GM12878 (cell line): ENCODE measurements at regions not wholly inside any gene's neighbourhood (a gene's known extent, or its start where the extent isn't known, plus 50 kb on each side); places are given as distances from the start of the nearest gene placed in this dataset.

Experiments
- ATF7 ChIP-seq: fragments of 450-650 bp; IDR thresholded peaks from 2 replicates; pipeline ENCODE4 v1.6.1; 2016; ENCODE audit warnings: low read depth, mild to moderate bottlenecking
- BCL11A ChIP-seq: IDR thresholded peaks from 2 replicates; pipeline ENCODE4 v1.6.1; 2011; ENCODE audit warnings: low read depth, low read length
- KLF5 ChIP-seq: fragments of 450-650 bp; IDR thresholded peaks from 2 replicates; pipeline ENCODE4 v1.6.1; 2014; ENCODE audit warnings: mild to moderate bottlenecking; ENCODE audit not compliant: partially characterized antibody
- MTA3 ChIP-seq: IDR thresholded peaks from 2 replicates; pipeline ENCODE4 v1.6.1; 2012; ENCODE audit warnings: low read length, inconsistent platforms, borderline replicate concordance
- MYC ChIP-seq: IDR thresholded peaks from 2 replicates; pipeline ENCODE4 v1.6.1; 2011; ENCODE audit warnings: mild to moderate bottlenecking, low read length, moderate library complexity, inconsistent platforms; ENCODE audit not compliant: insufficient read depth, insufficient replicate concordance, insufficient read length, severe bottlenecking
- PAX8 ChIP-seq: fragments of 450-650 bp; IDR thresholded peaks from 2 replicates; pipeline ENCODE4 v1.6.1; 2017; ENCODE audit warnings: mild to moderate bottlenecking, moderate library complexity
- STAT1 ChIP-seq: fragments of 450-650 bp; conservative IDR thresholded peaks from 2 replicates; pipeline ENCODE4 v1.6.1; 2014; ENCODE audit warnings: antibody characterized with exemption, mild to moderate bottlenecking
- ZNF274 ChIP-seq: IDR thresholded peaks from one replicate; pipeline ENCODE4 v1.8.0; 2011; ENCODE audit not compliant: insufficient read length, insufficient read depth
- TF ChIP-seq, protein P1 (sequence below): fragments of 450-650 bp; IDR thresholded peaks from 2 replicates; pipeline ENCODE4 v1.6.1; 2017; ENCODE audit warnings: low read depth, mild to moderate bottlenecking, moderate library complexity
- TF ChIP-seq, protein P2 (sequence below): fragments of 450-650 bp; IDR thresholded peaks from 2 replicates; pipeline ENCODE4 v1.6.1; 2017; ENCODE audit warnings: mild to moderate bottlenecking, moderate library complexity
- TF ChIP-seq, protein P3 (sequence below): IDR thresholded peaks from 2 replicates; pipeline ENCODE4 v1.6.1; 2012; ENCODE audit warnings: mild to moderate bottlenecking, low read depth, low read length
- TF ChIP-seq, protein P4 (sequence below): fragments of 450-650 bp; IDR thresholded peaks from 2 replicates; pipeline ENCODE4 v1.6.1; 2017; ENCODE audit warnings: antibody characterized with exemption, mild to moderate bottlenecking, moderate library complexity

DNA sequence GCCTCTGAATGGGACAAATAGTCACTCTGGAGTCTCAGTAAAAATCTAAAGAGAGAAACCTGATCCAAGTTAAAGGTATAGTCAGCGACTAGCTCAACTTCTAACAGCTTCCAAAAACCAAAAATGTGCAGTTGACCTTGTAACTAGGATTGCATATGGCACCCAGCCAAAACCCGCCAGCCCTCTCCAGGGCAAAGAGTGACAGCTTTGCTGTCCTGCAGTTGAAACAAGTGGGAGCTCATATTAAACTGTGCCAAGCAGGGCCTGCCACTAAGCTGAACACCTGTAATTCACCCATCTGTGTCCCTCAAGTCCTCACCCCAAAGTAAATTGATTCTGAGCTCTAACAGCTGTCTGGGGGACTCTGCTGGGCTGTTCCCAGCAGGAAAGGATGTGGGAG is 695.3 kb downstream of the MAFB start (continued):
- TF ChIP-seq, protein P1, sequence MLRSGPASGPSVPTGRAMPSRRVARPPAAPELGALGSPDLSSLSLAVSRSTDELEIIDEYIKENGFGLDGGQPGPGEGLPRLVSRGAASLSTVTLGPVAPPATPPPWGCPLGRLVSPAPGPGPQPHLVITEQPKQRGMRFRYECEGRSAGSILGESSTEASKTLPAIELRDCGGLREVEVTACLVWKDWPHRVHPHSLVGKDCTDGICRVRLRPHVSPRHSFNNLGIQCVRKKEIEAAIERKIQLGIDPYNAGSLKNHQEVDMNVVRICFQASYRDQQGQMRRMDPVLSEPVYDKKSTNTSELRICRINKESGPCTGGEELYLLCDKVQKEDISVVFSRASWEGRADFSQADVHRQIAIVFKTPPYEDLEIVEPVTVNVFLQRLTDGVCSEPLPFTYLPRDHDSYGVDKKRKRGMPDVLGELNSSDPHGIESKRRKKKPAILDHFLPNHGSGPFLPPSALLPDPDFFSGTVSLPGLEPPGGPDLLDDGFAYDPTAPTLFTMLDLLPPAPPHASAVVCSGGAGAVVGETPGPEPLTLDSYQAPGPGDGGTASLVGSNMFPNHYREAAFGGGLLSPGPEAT: no peak
- TF ChIP-seq KLF5: no peak
- TF ChIP-seq, protein P2, sequence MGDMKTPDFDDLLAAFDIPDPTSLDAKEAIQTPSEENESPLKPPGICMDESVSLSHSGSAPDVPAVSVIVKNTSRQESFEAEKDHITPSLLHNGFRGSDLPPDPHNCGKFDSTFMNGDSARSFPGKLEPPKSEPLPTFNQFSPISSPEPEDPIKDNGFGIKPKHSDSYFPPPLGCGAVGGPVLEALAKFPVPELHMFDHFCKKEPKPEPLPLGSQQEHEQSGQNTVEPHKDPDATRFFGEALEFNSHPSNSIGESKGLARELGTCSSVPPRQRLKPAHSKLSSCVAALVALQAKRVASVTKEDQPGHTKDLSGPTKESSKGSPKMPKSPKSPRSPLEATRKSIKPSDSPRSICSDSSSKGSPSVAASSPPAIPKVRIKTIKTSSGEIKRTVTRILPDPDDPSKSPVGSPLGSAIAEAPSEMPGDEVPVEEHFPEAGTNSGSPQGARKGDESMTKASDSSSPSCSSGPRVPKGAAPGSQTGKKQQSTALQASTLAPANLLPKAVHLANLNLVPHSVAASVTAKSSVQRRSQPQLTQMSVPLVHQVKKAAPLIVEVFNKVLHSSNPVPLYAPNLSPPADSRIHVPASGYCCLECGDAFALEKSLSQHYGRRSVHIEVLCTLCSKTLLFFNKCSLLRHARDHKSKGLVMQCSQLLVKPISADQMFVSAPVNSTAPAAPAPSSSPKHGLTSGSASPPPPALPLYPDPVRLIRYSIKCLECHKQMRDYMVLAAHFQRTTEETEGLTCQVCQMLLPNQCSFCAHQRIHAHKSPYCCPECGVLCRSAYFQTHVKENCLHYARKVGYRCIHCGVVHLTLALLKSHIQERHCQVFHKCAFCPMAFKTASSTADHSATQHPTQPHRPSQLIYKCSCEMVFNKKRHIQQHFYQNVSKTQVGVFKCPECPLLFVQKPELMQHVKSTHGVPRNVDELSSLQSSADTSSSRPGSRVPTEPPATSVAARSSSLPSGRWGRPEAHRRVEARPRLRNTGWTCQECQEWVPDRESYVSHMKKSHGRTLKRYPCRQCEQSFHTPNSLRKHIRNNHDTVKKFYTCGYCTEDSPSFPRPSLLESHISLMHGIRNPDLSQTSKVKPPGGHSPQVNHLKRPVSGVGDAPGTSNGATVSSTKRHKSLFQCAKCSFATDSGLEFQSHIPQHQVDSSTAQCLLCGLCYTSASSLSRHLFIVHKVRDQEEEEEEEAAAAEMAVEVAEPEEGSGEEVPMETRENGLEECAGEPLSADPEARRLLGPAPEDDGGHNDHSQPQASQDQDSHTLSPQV: no peak
- no peak for TF ChIP-seq ATF7
- TF ChIP-seq, protein P3, sequence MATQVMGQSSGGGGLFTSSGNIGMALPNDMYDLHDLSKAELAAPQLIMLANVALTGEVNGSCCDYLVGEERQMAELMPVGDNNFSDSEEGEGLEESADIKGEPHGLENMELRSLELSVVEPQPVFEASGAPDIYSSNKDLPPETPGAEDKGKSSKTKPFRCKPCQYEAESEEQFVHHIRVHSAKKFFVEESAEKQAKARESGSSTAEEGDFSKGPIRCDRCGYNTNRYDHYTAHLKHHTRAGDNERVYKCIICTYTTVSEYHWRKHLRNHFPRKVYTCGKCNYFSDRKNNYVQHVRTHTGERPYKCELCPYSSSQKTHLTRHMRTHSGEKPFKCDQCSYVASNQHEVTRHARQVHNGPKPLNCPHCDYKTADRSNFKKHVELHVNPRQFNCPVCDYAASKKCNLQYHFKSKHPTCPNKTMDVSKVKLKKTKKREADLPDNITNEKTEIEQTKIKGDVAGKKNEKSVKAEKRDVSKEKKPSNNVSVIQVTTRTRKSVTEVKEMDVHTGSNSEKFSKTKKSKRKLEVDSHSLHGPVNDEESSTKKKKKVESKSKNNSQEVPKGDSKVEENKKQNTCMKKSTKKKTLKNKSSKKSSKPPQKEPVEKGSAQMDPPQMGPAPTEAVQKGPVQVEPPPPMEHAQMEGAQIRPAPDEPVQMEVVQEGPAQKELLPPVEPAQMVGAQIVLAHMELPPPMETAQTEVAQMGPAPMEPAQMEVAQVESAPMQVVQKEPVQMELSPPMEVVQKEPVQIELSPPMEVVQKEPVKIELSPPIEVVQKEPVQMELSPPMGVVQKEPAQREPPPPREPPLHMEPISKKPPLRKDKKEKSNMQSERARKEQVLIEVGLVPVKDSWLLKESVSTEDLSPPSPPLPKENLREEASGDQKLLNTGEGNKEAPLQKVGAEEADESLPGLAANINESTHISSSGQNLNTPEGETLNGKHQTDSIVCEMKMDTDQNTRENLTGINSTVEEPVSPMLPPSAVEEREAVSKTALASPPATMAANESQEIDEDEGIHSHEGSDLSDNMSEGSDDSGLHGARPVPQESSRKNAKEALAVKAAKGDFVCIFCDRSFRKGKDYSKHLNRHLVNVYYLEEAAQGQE: no peak
- TF ChIP-seq BCL11A: no peak
- no peak for TF ChIP-seq ZNF274
- no peak for TF ChIP-seq STAT1
- no peak for TF ChIP-seq MYC
- no peak for TF ChIP-seq MTA3
- TF ChIP-seq, protein P4, sequence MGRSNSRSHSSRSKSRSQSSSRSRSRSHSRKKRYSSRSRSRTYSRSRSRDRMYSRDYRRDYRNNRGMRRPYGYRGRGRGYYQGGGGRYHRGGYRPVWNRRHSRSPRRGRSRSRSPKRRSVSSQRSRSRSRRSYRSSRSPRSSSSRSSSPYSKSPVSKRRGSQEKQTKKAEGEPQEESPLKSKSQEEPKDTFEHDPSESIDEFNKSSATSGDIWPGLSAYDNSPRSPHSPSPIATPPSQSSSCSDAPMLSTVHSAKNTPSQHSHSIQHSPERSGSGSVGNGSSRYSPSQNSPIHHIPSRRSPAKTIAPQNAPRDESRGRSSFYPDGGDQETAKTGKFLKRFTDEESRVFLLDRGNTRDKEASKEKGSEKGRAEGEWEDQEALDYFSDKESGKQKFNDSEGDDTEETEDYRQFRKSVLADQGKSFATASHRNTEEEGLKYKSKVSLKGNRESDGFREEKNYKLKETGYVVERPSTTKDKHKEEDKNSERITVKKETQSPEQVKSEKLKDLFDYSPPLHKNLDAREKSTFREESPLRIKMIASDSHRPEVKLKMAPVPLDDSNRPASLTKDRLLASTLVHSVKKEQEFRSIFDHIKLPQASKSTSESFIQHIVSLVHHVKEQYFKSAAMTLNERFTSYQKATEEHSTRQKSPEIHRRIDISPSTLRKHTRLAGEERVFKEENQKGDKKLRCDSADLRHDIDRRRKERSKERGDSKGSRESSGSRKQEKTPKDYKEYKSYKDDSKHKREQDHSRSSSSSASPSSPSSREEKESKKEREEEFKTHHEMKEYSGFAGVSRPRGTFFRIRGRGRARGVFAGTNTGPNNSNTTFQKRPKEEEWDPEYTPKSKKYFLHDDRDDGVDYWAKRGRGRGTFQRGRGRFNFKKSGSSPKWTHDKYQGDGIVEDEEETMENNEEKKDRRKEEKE: no peak
- no peak for TF ChIP-seq PAX8
